Thymus (tissue), 11 donors: ENCODE measurements at regions not wholly inside any gene's neighbourhood (a gene's known extent, or its start where the extent isn't known, plus 50 kb on each side); places are given as distances from the start of the nearest gene placed in this dataset.

Experiments used
- DNase-seq, 9 donors: peaks; one replicate each; pipeline ENCODE4 v3.0.0-alpha.2; 2013; ENCODE audit warnings: low spot score in 9 of 9, low read depth in 6 of 9, missing footprints in 1 of 9
- H3K27ac ChIP-seq, 2 donors: one replicate each; pipeline ENCODE4 v1.5.1; 2013; ENCODE audit warnings: control low read depth in 1 of 2, low read depth in 1 of 2, low read length in 1 of 2, mild to moderate bottlenecking in 1 of 2, moderate library complexity in 1 of 2
- H3K27me3 ChIP-seq, 2 donors: one replicate each; pipeline ENCODE4 v1.5.1; 2013; ENCODE audit warnings: low read length in 1 of 2; ENCODE audit not compliant: control insufficient read depth in 2 of 2, insufficient read depth in 1 of 2
- H3K36me3 ChIP-seq, 2 donors: one replicate each; pipeline ENCODE4 v1.5.1; 2013; ENCODE audit warnings: low read length in 1 of 2, mild to moderate bottlenecking in 1 of 2, moderate library complexity in 1 of 2; ENCODE audit not compliant: control insufficient read depth in 2 of 2, insufficient read depth in 2 of 2
- H3K4me1 ChIP-seq, 2 donors: one replicate each; pipeline ENCODE4 v1.5.1; 2013; ENCODE audit warnings: low read length in 2 of 2; ENCODE audit not compliant: control insufficient read depth in 2 of 2, insufficient read depth in 2 of 2
- H3K4me3 ChIP-seq, 2 donors: one replicate each; pipeline ENCODE4 v1.5.1; 2013; ENCODE audit warnings: low read length in 2 of 2, control low read depth in 1 of 2, mild to moderate bottlenecking in 1 of 2
- H3K9me3 ChIP-seq, 2 donors: one replicate each; pipeline ENCODE4 v1.5.1; 2013; ENCODE audit warnings: low read length in 1 of 2, mild to moderate bottlenecking in 1 of 2; ENCODE audit not compliant: control insufficient read depth in 2 of 2, insufficient read depth in 1 of 2
- WGBS: extraction: QIAGEN DNeasy Blood & Tissue Kit; methylation state at CpG from one replicate; pipeline ENCODE4 v1.1.7; 2013; 5-methylcytosine and 5-hydroxymethylcytosine counted together
- donor health status: healthy.

DNA sequence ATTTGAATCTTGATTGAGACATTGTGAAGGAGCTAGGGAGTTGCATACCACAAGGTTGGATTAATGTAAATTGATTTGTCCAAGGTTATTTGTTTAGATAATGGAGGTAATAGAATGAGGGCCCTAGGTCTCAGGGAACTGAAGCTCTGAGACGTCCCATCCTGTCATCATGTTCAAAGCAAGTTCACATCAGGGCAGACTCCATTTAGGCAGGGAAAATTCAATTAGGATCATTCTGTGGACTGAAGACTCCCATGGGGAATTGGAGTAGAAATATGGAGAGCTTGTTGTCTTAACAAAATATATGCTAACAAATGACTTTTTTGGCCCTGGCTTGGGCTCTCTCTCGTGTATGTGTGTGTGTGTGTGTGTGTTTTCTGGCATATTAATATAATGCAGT lies 722.0 kb upstream of the ADAMTS16 start:
- Histone ChIP-seq H3K9me3 (no peaks in the 10 kb centered on the region), H3K4me3 (no peak overlapping the region), H3K27me3 (no peaks in the 10 kb centered on the region), H3K4me1 (no peaks in the 10 kb centered on the region), H3K36me3 (no peaks in the 10 kb centered on the region), H3K27ac (no peak overlapping the region)
- 60% methylated on average over 2 of the region's 2 CpGs for WGBS
- no peak for DNase-seq

DNA sequence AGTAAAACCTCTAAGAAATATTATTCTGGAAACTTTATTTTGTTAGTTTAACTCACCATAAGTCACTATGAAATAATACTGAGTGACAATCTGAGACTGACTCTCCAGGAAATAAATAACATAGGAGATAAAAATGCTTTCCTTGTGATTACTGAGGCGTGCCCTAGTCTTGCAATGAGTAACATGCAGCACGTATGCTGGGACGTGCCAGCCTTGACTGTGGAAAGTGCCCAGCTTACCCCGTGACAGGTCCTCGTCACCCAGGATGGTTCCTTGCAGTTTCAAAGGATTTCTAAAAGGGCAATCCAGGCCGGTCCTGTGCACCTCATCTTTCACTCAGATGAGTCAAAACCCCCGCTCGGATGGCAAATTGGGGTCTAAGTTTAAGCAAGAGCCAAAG lies 720.8 kb upstream of the ADAMTS16 start:
- DNase-seq, result no peak
- H3K36me3 ChIP-seq, result no peaks in the 10 kb centered on the region
- no peak overlapping the region for H3K27ac ChIP-seq
- H3K4me1 ChIP-seq, result no peaks in the 10 kb centered on the region
- 89% methylated on average over 8 of the region's 8 CpGs for WGBS
- H3K9me3 ChIP-seq, result no peaks in the 10 kb centered on the region
- no peak overlapping the region for H3K4me3 ChIP-seq
- no peaks in the 10 kb centered on the region for H3K27me3 ChIP-seq

DNA sequence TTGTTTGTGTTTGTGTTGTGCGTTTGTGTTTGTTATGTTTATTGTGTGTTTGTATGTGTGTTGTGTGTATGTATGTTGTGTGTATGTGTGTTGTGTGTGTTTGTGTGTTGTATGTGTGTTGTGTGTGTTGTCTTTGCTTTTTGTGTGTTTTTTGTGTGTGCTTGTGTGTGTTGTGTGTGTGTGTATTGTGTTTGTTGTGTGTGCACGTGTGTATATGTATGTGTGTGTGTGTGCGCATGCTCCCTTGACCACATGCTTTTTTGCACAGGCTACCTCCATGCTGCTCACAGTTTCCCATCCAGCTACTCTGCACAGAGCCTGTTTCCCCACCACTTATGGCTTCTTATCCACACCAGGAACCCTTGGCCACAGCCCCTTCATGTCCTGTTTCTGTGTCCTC lies 720.0 kb upstream of the ADAMTS16 start:
- Histone ChIP-seq H3K4me3 (no peak overlapping the region), H3K27ac (no peak overlapping the region), H3K9me3 (no peaks in the 10 kb centered on the region), H3K36me3 (no peaks in the 10 kb centered on the region), H3K27me3 (no peaks in the 10 kb centered on the region), H3K4me1 (no peaks in the 10 kb centered on the region)
- DNase-seq, result no peak
- 97% methylated on average over 3 of the region's 3 CpGs for WGBS

DNA sequence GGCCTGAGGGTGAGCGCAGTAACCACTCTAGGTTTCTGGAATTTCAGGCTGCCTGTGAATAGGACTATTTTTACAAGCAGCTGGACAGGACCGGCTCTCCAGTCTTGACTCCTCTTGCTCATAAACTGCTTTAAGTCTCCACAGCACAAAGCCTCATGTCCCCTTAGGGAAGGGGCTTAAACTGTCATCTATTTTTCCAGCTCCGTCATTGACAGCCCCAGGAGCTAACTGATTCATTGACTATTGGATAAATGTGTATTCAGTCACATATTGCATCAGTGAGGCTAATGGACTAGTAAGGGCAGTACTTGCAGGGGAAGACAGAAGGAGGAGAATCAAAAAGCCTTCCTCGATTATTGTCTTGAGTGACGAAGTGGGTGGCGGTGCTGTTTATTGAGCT lies 719.4 kb upstream of the ADAMTS16 start:
- Histone ChIP-seq H3K27me3 (no peaks in the 10 kb centered on the region), H3K36me3 (no peaks in the 10 kb centered on the region), H3K27ac (no peak overlapping the region), H3K4me3 (no peak overlapping the region), H3K4me1 (no peaks in the 10 kb centered on the region), H3K9me3 (no peaks in the 10 kb centered on the region)
- DNase-seq, result no peak
- WGBS, result 89% methylated on average over 6 of the region's 6 CpGs

DNA sequence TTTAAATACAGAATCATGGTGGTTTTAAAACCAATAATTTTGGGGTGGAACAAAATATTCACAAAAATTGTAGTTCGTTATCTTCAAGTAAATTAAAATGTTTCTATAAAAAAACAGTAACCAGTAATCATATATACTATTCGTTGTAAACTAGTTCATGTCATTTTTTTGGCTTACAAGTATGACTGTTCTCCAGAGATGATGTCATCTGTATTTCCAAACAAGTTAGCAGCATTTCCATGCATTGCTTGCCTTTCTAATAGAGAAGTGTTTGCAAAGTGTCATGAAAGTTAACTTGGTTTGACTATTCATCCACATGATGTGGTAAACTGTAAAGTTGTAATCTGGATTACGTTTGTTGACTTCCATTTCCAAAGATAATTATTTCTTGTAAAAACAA lies 717.9 kb upstream of the ADAMTS16 start:
- no peak overlapping the region for H3K4me3 ChIP-seq
- H3K27me3 ChIP-seq, result no peaks in the 10 kb centered on the region
- no peak for DNase-seq
- H3K27ac ChIP-seq, result no peak overlapping the region
- H3K9me3 ChIP-seq, result no peaks in the 10 kb centered on the region
- H3K4me1 ChIP-seq, result no peaks in the 10 kb centered on the region
- no peaks in the 10 kb centered on the region for H3K36me3 ChIP-seq
- 84% methylated on average over 3 of the region's 3 CpGs for WGBS

DNA sequence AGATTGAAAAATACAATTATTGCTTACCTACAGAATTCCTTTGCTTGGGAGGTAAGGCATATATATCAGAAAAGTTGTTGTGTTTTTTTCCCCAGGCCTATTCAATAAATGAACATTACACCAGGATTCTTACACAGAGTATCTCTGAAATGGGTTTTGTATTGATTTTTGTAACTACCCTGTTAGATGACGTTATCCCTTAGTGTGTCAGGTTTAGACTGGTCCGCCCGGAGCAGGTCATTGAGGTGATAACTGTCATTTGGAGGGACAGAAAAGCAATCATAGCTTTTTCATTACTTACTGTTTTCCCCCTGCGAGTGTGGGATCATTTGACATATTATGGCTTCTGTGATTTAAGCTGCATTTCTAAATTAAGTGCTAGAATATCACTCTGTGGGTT lies 715.2 kb upstream of the ADAMTS16 start:
- Histone ChIP-seq H3K27me3 (no peaks in the 10 kb centered on the region), H3K36me3 (no peaks in the 10 kb centered on the region), H3K27ac (no peak overlapping the region), H3K4me1 (no peaks in the 10 kb centered on the region), H3K4me3 (no peak overlapping the region), H3K9me3 (no peaks in the 10 kb centered on the region)
- 92% methylated on average over 4 of the region's 4 CpGs for WGBS
- DNase-seq, result no peak

DNA sequence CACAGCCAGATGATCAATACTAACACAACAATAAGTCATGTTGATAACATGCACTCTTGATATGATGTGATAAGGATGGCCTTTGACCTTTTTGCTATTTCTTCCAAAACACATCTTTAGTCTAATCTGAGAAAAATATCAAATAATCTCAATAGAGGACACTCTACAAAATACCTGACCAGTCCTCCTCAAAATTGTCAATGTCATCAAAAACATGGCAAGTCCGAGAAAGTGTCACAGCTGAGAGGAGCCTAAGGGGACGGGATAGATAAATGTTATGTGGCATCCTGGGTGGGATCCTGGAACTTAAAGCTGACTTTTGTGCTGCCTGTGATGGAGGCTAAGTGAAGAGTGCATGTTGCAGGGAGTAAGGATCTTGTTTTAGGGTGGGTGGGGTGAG lies 699.6 kb upstream of the ADAMTS16 start:
- H3K9me3 ChIP-seq, result no peaks in the 10 kb centered on the region
- H3K36me3 ChIP-seq, result no peaks in the 10 kb centered on the region
- no peak overlapping the region for H3K4me3 ChIP-seq
- H3K4me1 ChIP-seq, result no peaks in the 10 kb centered on the region
- no peak overlapping the region for H3K27ac ChIP-seq
- WGBS, result 89% methylated on average over 2 of the region's 2 CpGs
- no peaks in the 10 kb centered on the region for H3K27me3 ChIP-seq
- no peak for DNase-seq

DNA sequence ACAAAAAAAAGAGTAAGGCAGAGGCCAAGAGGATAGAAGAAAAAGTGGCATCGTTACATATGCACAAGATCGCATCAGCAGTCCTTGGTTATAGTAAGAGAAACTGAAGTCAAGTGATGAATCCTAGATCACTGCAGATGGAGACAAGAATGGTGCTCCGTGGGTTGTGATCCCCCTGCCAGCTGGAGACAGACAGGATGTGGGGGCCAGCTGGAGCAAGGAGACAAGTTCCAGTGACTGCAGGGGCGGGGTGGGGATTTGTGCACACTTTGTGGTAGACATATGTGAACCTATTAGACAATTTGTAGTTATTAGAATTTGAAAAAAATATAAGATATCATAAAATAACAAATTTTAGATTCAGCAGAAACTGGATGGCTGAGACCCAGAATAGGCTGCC lies 697.9 kb upstream of the ADAMTS16 start:
- no peak overlapping the region for H3K27ac ChIP-seq
- no peaks in the 10 kb centered on the region for H3K27me3 ChIP-seq
- no peak overlapping the region for H3K4me3 ChIP-seq
- no peak for DNase-seq
- 90% methylated on average over 4 of the region's 4 CpGs for WGBS
- H3K9me3 ChIP-seq, result no peaks in the 10 kb centered on the region
- H3K4me1 ChIP-seq, result no peaks in the 10 kb centered on the region
- no peaks in the 10 kb centered on the region for H3K36me3 ChIP-seq

DNA sequence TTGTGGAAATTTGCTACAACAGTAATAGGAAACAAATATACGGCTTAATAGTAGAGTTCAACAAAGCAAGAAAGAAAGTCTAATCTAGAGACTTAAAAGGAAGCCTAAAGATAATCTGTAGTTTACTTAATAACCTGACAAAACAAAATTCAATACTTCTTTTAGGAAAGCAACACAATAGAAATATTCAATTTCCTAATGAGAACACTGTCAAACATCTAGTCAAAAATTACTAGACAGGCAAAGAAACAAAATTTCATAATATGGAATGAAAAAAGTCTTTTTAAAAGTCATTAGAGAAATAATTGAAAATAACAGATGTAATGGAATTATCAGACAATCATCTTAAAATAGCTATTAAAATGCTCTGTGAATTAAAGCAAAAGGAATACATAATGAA lies 692.5 kb upstream of the ADAMTS16 start:
- DNase-seq, result no peak
- Histone ChIP-seq H3K4me1 (no peaks in the 10 kb centered on the region), H3K36me3 (no peaks in the 10 kb centered on the region), H3K9me3 (no peaks in the 10 kb centered on the region), H3K27ac (no peak overlapping the region), H3K4me3 (no peak overlapping the region), H3K27me3 (no peaks in the 10 kb centered on the region)
- WGBS, result 96% methylated on average over 1 of the region's 1 CpG

DNA sequence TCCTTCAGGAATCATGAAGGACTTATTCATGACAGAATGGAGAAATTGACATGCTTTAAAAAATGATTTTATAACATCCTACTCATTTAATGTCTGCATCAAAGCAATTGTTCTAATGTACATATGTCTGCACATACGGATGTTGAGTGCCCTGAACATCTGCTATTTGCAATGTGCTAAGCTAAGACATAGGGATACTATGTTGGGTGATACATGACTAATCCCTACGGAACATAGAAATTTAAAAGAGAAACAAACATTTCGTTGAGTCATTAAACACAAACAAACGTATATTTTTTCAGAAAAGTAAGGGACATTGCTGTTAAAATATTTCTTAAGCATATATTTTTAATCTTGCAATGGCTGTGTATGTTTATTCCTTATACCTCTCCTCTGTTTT lies 686.5 kb upstream of the ADAMTS16 start:
- 91% methylated on average over 4 of the region's 4 CpGs for WGBS
- no peaks in the 10 kb centered on the region for H3K4me1 ChIP-seq
- no peak overlapping the region for H3K27ac ChIP-seq
- DNase-seq, result no peak
- H3K4me3 ChIP-seq, result no peak overlapping the region
- no peaks in the 10 kb centered on the region for H3K9me3 ChIP-seq
- H3K27me3 ChIP-seq, result no peaks in the 10 kb centered on the region
- no peaks in the 10 kb centered on the region for H3K36me3 ChIP-seq
